GM19438 (cell line): ENCODE measurements at regions not wholly inside any gene's neighbourhood (a gene's known extent, or its start where the extent isn't known, plus 50 kb on each side); places are given as distances from the start of the nearest gene placed in this dataset.

Experiments
- ATAC-seq: cut with Tn5 transposase; IDR thresholded peaks from one replicate; pipeline ENCODE4 v1.9.1; 2021; ENCODE audit warnings: low read depth; ENCODE audit not compliant: unreplicated experiment

GRCh38 chrX:118167361-118167760 lies 50.8 kb upstream of the KLHL13 start:
- ATAC-seq = no peak

GRCh38 chrX:118171356-118171755 lies 54.7 kb upstream of the KLHL13 start:
- ATAC-seq = no peak

- no peak for ATAC-seq
Observed at GRCh38 chrX:118174516-118175098, 58.0 kb upstream of the KLHL13 start.

- ATAC-seq = no peak
Observed at GRCh38 chrX:118177708-118178107, 61.1 kb upstream of the KLHL13 start.

GRCh38 chrX:118178450-118178849 lies 61.8 kb upstream of the KLHL13 start:
- ATAC-seq = no peak

GRCh38 chrX:118179161-118179560 lies 62.6 kb upstream of the KLHL13 start:
- no peak for ATAC-seq

- no peak for ATAC-seq
Observed at GRCh38 chrX:118179718-118180117, 63.1 kb upstream of the KLHL13 start.

GRCh38 chrX:118181030-118181429 lies 64.4 kb upstream of the KLHL13 start:
- ATAC-seq = no peak

GRCh38 chrX:118182025-118182424 lies 65.4 kb upstream of the KLHL13 start:
- ATAC-seq = no peak

- ATAC-seq = no peak
Observed at GRCh38 chrX:118182681-118183080, 66.1 kb upstream of the KLHL13 start.

- no peak for ATAC-seq
Observed at GRCh38 chrX:118183606-118184005, 67.0 kb upstream of the KLHL13 start.

GRCh38 chrX:118187100-118187499 lies 70.5 kb upstream of the KLHL13 start:
- no peak for ATAC-seq

- no peak for ATAC-seq
Observed at GRCh38 chrX:118189000-118189399, 72.4 kb upstream of the KLHL13 start.

- no peak for ATAC-seq
Observed at GRCh38 chrX:118189628-118190027, 73.0 kb upstream of the KLHL13 start.

GRCh38 chrX:118197730-118198129 lies 81.1 kb upstream of the KLHL13 start:
- no peak for ATAC-seq

GRCh38 chrX:118198577-118198976 lies 82.0 kb upstream of the KLHL13 start:
- ATAC-seq = no peak

- no peak for ATAC-seq
Observed at GRCh38 chrX:118199997-118200396, 83.4 kb upstream of the KLHL13 start.

GRCh38 chrX:118205421-118206395 lies 89.1 kb upstream of the KLHL13 start:
- ATAC-seq = no peak

- no peak for ATAC-seq
Observed at GRCh38 chrX:118207831-118208453, 91.3 kb upstream of the KLHL13 start.

- no peak for ATAC-seq
Observed at GRCh38 chrX:118208481-118208880, 91.9 kb upstream of the KLHL13 start.
